ENCODE measurements at regions not wholly inside any gene's neighbourhood (a gene's known extent, or its start where the extent isn't known, plus 50 kb on each side); places are given as distances from the start of the nearest gene placed in this dataset.

DNA sequence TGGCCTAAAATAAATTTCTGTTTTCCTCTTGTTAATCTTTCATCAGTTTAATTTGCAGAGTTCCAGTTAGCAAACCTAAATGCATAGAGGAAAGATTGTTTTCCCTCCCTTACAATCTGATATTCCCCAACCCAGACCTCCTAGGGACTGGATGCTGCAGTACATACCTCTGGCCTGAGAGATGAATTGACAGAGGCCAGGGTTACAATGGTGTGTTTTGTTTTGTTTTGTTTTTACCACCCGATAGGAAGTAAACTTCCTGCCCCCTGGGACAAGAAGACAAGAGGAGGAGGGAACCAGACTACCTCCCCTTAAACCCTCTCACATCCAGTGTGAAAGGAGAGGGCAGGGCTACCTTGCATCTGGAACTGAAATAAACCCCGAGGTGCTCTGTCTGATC lies 319.0 kb downstream of the LRFN2 start:
- no peak for TF ChIP-seq GATA3 (IDR thresholded peaks at IDR 0.05; ENCODE audit: low read depth, low read length)
- no peak for TF ChIP-seq GATA2 (IDR thresholded peaks at IDR 0.05; ENCODE audit: low read depth, low read length)

Data from SH-SY5Y (cell line).